Cardiac fibroblast (primary cell): ENCODE measurements at regions not wholly inside any gene's neighbourhood (a gene's known extent, or its start where the extent isn't known, plus 50 kb on each side); places are given as distances from the start of the nearest gene placed in this dataset.
"Not testable (repeated sequence)": the region's sequence is repeated elsewhere in the genome, so short reads cannot be mapped to it uniquely, and the experiment has no call there.

Experiments used
- DNase-seq, 2 donors: peaks; one replicate each; pipeline versions ENCODE4 v3.0.0 to v3.0.0-alpha.2; 2010; ENCODE audit warnings: low read depth in 2 of 2
- H3K4me3 ChIP-seq, 2 donors: replicated peaks in 1 of 2; 1 replicate in 1 of 2; 2 replicates in 1 of 2; pipeline ENCODE4 v1.5.1; 2011; ENCODE audit warnings: low read depth in 2 of 2, low read length in 2 of 2, mild to moderate bottlenecking in 2 of 2, moderate library complexity in 1 of 2
- TF ChIP-seq, protein P1 (sequence below): IDR thresholded peaks from one replicate; pipeline ENCODE4 v1.5.1; 2011; ENCODE audit warnings: low read depth, mild to moderate bottlenecking, low read length, inconsistent platforms

DNA sequence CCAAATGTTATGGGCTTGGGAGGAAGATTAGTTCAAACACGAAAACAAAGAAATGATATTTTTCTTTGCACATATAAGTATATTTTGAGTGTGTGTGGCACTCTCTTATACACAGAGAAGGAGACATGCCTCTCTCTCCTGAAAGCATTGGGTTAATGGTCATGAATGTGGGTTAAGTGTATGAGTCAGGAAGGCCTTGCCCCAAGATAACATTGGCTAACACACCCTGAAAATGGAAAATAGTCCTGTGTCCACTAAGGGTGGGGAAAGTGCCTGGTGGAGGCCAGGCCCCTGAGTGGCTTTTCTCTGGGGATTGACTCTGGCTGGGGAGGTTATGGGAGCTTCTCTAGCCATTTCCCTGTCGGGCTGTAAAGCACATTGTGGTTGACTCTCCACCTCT is 332.7 kb upstream of the ONECUT1 start:
- TF ChIP-seq, protein P1, sequence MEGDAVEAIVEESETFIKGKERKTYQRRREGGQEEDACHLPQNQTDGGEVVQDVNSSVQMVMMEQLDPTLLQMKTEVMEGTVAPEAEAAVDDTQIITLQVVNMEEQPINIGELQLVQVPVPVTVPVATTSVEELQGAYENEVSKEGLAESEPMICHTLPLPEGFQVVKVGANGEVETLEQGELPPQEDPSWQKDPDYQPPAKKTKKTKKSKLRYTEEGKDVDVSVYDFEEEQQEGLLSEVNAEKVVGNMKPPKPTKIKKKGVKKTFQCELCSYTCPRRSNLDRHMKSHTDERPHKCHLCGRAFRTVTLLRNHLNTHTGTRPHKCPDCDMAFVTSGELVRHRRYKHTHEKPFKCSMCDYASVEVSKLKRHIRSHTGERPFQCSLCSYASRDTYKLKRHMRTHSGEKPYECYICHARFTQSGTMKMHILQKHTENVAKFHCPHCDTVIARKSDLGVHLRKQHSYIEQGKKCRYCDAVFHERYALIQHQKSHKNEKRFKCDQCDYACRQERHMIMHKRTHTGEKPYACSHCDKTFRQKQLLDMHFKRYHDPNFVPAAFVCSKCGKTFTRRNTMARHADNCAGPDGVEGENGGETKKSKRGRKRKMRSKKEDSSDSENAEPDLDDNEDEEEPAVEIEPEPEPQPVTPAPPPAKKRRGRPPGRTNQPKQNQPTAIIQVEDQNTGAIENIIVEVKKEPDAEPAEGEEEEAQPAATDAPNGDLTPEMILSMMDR: no peak
- DNase-seq: no peak
- no peak overlapping the region for H3K4me3 ChIP-seq

DNA sequence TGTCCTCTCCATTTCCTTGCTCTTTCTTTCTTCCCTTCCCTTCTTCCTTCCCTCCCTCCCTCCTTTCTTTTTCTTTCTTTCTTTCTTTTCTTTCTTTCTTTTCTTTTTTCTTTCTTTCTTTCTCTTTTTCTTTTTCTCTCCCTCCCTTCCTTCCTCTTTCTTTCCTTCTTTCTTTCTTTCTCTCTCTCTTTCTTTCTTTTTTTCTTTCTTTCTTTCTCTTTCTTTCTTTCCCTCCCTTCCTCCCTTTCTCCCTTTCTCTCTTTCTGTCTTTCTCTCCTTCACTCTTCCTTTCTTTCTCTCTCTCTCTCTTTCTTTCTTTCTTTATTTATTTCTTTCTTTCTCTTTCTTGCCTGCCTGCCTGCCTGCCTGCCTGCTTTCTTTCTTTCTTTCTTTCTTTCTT is 326.8 kb upstream of the ONECUT1 start:
- not testable (repeated sequence) for H3K4me3 ChIP-seq, DNase-seq

DNA sequence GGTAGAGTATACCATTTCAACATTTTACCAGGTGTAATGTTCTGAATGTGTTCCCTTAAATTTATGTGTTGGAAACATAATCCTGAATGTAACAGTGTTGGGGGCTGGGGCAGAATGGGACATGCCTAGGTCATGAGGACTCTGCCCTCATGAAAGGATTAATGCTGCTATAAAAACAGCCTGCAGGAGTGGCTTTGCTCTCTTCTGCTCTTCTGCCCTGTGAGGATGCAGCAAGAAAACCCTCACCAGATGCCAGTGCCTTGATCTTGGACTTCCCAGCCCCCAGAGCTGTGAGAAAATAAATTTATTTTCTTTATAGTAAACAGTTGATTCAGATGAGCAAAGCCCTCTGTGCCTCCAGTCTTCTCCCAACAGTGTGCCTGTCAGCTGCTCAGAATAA is 326.0 kb upstream of the ONECUT1 start:
- no peak for DNase-seq
- TF ChIP-seq, protein P1: no peak
- no peak overlapping the region for H3K4me3 ChIP-seq

DNA sequence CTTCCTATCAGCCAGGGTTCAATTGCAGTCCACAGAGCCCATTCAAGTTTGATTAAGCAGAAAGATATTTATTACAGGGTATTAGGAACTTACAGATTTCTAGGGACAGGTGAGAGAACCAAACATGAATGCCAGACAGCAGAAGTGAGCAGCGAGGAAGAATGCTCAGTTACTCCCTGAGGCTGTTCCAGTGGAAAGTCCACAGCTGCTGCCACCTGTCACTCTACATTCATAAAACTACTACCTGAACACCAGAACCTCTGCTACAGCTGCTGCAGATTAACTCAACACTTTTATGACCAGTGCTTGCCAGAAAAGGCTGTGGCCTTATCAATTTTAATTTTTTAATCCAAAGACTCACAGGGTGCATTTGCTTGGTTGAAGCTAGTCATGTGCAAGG is 325.4 kb upstream of the ONECUT1 start:
- TF ChIP-seq, protein P1: no peak
- no peak for DNase-seq
- no peak overlapping the region for H3K4me3 ChIP-seq

DNA sequence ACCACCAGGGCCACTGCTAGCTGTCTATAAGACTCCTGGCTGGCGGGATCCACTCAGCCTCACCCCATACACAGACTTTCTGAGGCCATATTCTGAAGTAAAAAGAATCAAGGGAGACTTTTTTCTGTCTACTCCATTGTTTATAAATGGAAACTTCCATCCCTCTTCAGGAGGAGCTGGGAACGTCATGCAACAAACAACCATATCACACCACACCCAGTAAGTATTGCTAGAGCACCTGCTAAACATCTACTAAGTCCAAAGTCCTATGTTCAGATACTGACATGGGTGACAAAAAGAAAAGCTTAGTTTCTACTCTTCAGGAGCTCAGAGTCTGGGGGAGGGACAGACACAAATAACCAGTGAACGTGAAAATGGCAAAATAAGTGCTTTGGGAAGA is 324.8 kb upstream of the ONECUT1 start:
- no peak overlapping the region for H3K4me3 ChIP-seq
- TF ChIP-seq, protein P1: no peak
- no peak for DNase-seq

DNA sequence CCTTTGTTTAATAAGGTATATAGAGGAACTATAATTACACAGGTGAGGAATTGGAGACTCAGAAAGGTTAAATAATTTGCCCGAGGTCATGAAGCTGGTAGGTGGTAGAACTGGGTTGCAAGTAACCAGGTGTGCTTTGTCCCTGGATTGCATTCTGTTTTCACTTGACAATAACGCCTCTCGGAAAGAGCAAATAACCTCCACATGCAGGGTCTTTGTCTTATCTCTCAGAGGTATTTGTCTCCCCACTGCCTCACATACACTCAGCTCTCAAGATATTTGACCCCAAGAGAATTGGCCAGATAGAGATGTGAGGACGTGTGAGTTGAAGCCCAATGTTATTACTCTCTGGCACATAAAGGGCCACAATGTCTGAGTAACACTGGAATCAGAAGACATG is 320.9 kb upstream of the ONECUT1 start:
- no peak overlapping the region for H3K4me3 ChIP-seq
- TF ChIP-seq, protein P1: no peak
- DNase-seq: no peak

DNA sequence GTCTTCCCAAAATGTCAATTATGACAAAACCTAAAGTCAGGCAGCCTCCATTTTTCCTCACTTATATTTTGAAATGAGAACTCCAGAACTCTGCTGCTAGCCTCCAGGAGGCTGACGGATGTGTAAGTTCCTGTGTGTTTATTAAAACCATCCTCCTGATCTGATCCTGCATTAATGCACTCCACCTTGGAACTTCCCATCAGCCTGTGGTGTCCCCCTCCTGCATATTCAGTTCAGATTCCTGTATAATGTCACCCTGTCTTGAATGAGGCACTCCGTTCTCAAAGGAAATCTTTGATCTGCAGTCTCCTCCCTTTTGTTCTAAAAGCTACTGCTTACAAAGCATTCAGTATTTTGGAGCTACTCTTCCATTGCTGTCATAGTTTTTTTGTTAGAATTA is 318.2 kb upstream of the ONECUT1 start:
- no peak overlapping the region for H3K4me3 ChIP-seq
- TF ChIP-seq, protein P1: no peak
- no peak for DNase-seq
